Tibial artery (tissue), 4 donors: ENCODE measurements at regions not wholly inside any gene's neighbourhood (a gene's known extent, or its start where the extent isn't known, plus 50 kb on each side); places are given as distances from the start of the nearest gene placed in this dataset.

Source experiments
- DNase-seq, 2 donors: peaks; one replicate each; pipeline ENCODE4 v3.0.0-alpha.2; 2019
- H3K27ac ChIP-seq, 2 donors: fragments of 200-600 bp; sonication (generic) in 1 of 2; 1 replicate in 1 of 2; 2 replicates in 1 of 2; pipeline ENCODE4 v1.5.1; 2018 to 2019; ENCODE audit warnings: mild to moderate bottlenecking in 1 of 2
- H3K27me3 ChIP-seq, 2 donors: fragments of 200-600 bp; sonication (generic) in 1 of 2; one replicate each; pipeline versions ENCODE4 v1.5.1 to v1.6.0; 2016 to 2019
- H3K36me3 ChIP-seq, 3 donors: fragments of 200-600 bp; sonication (generic) in 2 of 3; one replicate each; pipeline ENCODE4 v1.5.1; 2016 to 2019; ENCODE audit warnings: mild to moderate bottlenecking in 2 of 3
- H3K4me1 ChIP-seq, 4 donors: fragments of 200-600 bp; sonication (generic) in 2 of 4; 1 replicate in 3 of 4; 2 replicates in 1 of 4; pipeline ENCODE4 v1.5.1; 2016 to 2019
- H3K4me3 ChIP-seq, 2 donors: fragments of 200-600 bp; sonication (generic) in 1 of 2; 1 replicate in 1 of 2; 2 replicates in 1 of 2; pipeline ENCODE4 v1.5.1; 2018 to 2019; ENCODE audit warnings: mild to moderate bottlenecking in 2 of 2
- H3K9me3 ChIP-seq, 3 donors: fragments of 200-600 bp; sonication (generic) in 1 of 3; one replicate each; pipeline ENCODE4 v1.5.1; 2016 to 2019
- CTCF ChIP-seq, 2 experiments: fragments of 200-600 bp in 1 of 2; fragments of 450-650 bp in 1 of 2; IDR thresholded peaks; one replicate each; pipeline ENCODE4 v1.5.1; 2017 to 2019; ENCODE audit warnings: antibody characterized with exemption in 2 of 2, mild to moderate bottlenecking in 1 of 2, moderate library complexity in 1 of 2
- intact Hi-C: fragments of 100-400 bp; cut with DNase I; formaldehyde crosslinking; loops from one replicate; pipeline ENCODE4 v1.15.0; 2023; ENCODE audit warnings: low total_unique reads

- H3K36me3 ChIP-seq, result no peaks in the 10 kb centered on the region
- no peaks in the 10 kb centered on the region for H3K9me3 ChIP-seq
- H3K4me1 ChIP-seq, result no peaks in the 10 kb centered on the region
- no peak overlapping the region for H3K27ac ChIP-seq
- no peaks in the 10 kb centered on the region for H3K27me3 ChIP-seq
- intact Hi-C loops, result no loop called here
- DNase-seq, result no peak
- no peak for TF ChIP-seq CTCF (IDR thresholded peaks at IDR 0.05)
- H3K4me3 ChIP-seq, result no peak overlapping the region
These were observed 1282.4 kb upstream of the PIK3C3 start for GRCh38 chr18:40672590-40672989.

- no peaks in the 10 kb centered on the region for H3K4me1 ChIP-seq
- intact Hi-C loops, result no loop called here
- no peak overlapping the region for H3K27ac ChIP-seq
- no peak for TF ChIP-seq CTCF (IDR thresholded peaks at IDR 0.05)
- no peak for DNase-seq
- H3K9me3 ChIP-seq, result no peaks in the 10 kb centered on the region
- no peaks in the 10 kb centered on the region for H3K36me3 ChIP-seq
- no peak overlapping the region for H3K4me3 ChIP-seq
- H3K27me3 ChIP-seq, result no peaks in the 10 kb centered on the region
These were observed 1284.2 kb upstream of the PIK3C3 start for GRCh38 chr18:40670668-40671375.

GRCh38 chr18:40662898-40663437 lies 1292.1 kb upstream of the PIK3C3 start:
- no peaks in the 10 kb centered on the region for H3K4me1 ChIP-seq
- intact Hi-C loops, result no loop called here
- no peak overlapping the region for H3K27ac ChIP-seq
- no peaks in the 10 kb centered on the region for H3K36me3 ChIP-seq
- no peak for TF ChIP-seq CTCF (IDR thresholded peaks at IDR 0.05)
- H3K27me3 ChIP-seq, result no peaks in the 10 kb centered on the region
- no peak for DNase-seq
- H3K4me3 ChIP-seq, result no peak overlapping the region
- H3K9me3 ChIP-seq, result no peaks in the 10 kb centered on the region

- DNase-seq, result no peak
- TF ChIP-seq CTCF (IDR thresholded peaks at IDR 0.05), result no peak
- H3K27me3 ChIP-seq, result no peaks in the 10 kb centered on the region
- no peaks in the 10 kb centered on the region for H3K36me3 ChIP-seq
- no peaks in the 10 kb centered on the region for H3K4me1 ChIP-seq
- intact Hi-C loops, result no loop called here
- no peak overlapping the region for H3K4me3 ChIP-seq
- H3K9me3 ChIP-seq, result no peaks in the 10 kb centered on the region
- no peak overlapping the region for H3K27ac ChIP-seq
These were observed 1301.4 kb upstream of the PIK3C3 start for GRCh38 chr18:40653682-40654081.

- no peaks in the 10 kb centered on the region for H3K4me1 ChIP-seq
- H3K27ac ChIP-seq, result no peak overlapping the region
- intact Hi-C loops, result no loop called here
- DNase-seq, result no peak
- no peak for TF ChIP-seq CTCF (IDR thresholded peaks at IDR 0.05)
- no peak overlapping the region for H3K4me3 ChIP-seq
- H3K9me3 ChIP-seq, result no peaks in the 10 kb centered on the region
- H3K27me3 ChIP-seq, result no peaks in the 10 kb centered on the region
- no peaks in the 10 kb centered on the region for H3K36me3 ChIP-seq
These were observed 1302.7 kb upstream of the PIK3C3 start for GRCh38 chr18:40652321-40652720.
